H1 (cell line): ENCODE measurements at regions not wholly inside any gene's neighbourhood (a gene's known extent, or its start where the extent isn't known, plus 50 kb on each side); places are given as distances from the start of the nearest gene placed in this dataset.

Source experiments
- GTF2F1 ChIP-seq: IDR thresholded peaks from 2 replicates; pipeline ENCODE4 v1.6.1; 2012; ENCODE audit warnings: low read depth, low read length, improper control_type of control experiment, borderline replicate concordance
- SAP30 ChIP-seq: fragments of 300-600 bp; sonication (generic); IDR thresholded peaks from 2 replicates; pipeline ENCODE4 v1.7.1; 2012; ENCODE audit warnings: low read length, moderate library complexity, mild to moderate bottlenecking, inconsistent platforms; ENCODE audit not compliant: insufficient read depth, insufficient replicate concordance
- SIX5 ChIP-seq: IDR thresholded peaks from 2 replicates; pipeline ENCODE4 v1.6.1; 2011; ENCODE audit warnings: mild to moderate bottlenecking, low read depth, low read length

GRCh38 chr2:19733951-19734425 is 167.8 kb downstream of the TTC32 start (continued):
- no peak for TF ChIP-seq GTF2F1
- no peak for TF ChIP-seq SIX5
- TF ChIP-seq SAP30: no peak
